Ectodermal cell (in vitro differentiated cells): ENCODE measurements at regions not wholly inside any gene's neighbourhood (a gene's known extent, or its start where the extent isn't known, plus 50 kb on each side); places are given as distances from the start of the nearest gene placed in this dataset.

Experiments
- H3K27ac ChIP-seq: 2 replicates; pipeline ENCODE4 v1.7.0; 2013; ENCODE audit warnings: mild to moderate bottlenecking, low read depth, low read length; ENCODE audit not compliant: insufficient read depth, poor library complexity, severe bottlenecking
- H3K27me3 ChIP-seq: 2 replicates; pipeline ENCODE4 v1.7.0; 2013; ENCODE audit warnings: mild to moderate bottlenecking, low read length; ENCODE audit not compliant: insufficient read depth, control insufficient read depth, poor library complexity, severe bottlenecking
- H3K36me3 ChIP-seq: one replicate; pipeline ENCODE4 v1.7.0; 2013; ENCODE audit warnings: low read length; ENCODE audit not compliant: control insufficient read depth, insufficient read depth
- H3K4me1 ChIP-seq: one replicate; pipeline ENCODE4 v1.7.0; 2013; ENCODE audit warnings: low read length; ENCODE audit not compliant: control insufficient read depth, insufficient read depth
- H3K4me3 ChIP-seq: 2 replicates; pipeline ENCODE4 v1.7.0; 2013; ENCODE audit warnings: low read depth, low read length, control low read depth; ENCODE audit not compliant: insufficient read depth
- H3K9me3 ChIP-seq: 2 replicates; pipeline ENCODE4 v1.7.0; 2013; ENCODE audit warnings: mild to moderate bottlenecking, low read length, moderate library complexity; ENCODE audit not compliant: control insufficient read depth
- WGBS, 2 experiments: methylation state at CpG; one replicate each; pipeline ENCODE4 v1.1.7; 2013; ENCODE audit warnings: missing lambda C conversion rate in 2 of 2; 5-methylcytosine and 5-hydroxymethylcytosine counted together

GRCh38 chr2:74756356-74756890 lies 77.5 kb upstream of the HK2 start:
- H3K27me3 ChIP-seq = no peaks in the 10 kb centered on the region
- no peaks in the 10 kb centered on the region for H3K4me1 ChIP-seq
- no peak overlapping the region for H3K27ac ChIP-seq
- no peaks in the 10 kb centered on the region for H3K36me3 ChIP-seq
- no peaks in the 10 kb centered on the region for H3K9me3 ChIP-seq
- no peak overlapping the region for H3K4me3 ChIP-seq

GRCh38 chr2:74759986-74760385 lies 73.9 kb upstream of the HK2 start:
- Histone ChIP-seq H3K27me3 (no peaks in the 10 kb centered on the region), H3K36me3 (no peaks in the 10 kb centered on the region), H3K9me3 (no peaks in the 10 kb centered on the region), H3K4me3 (no peak overlapping the region), H3K27ac (no peak overlapping the region), H3K4me1 (peaks cover 13% of the 10 kb centered on the region)

GRCh38 chr2:74760875-74761630 lies 72.9 kb upstream of the HK2 start:
- H3K27ac ChIP-seq = no peak overlapping the region
- H3K4me1 ChIP-seq = peaks cover 13% of the 10 kb centered on the region
- 92 to 94% methylated on average over 6 of the region's 6 CpGs for WGBS, 2 experiments
- H3K27me3 ChIP-seq = no peaks in the 10 kb centered on the region
- no peak overlapping the region for H3K4me3 ChIP-seq
- H3K36me3 ChIP-seq = no peaks in the 10 kb centered on the region
- no peaks in the 10 kb centered on the region for H3K9me3 ChIP-seq

GRCh38 chr2:74762789-74763188 lies 71.1 kb upstream of the HK2 start:
- Histone ChIP-seq H3K4me3 (no peak overlapping the region), H3K27ac (no peak overlapping the region), H3K4me1 (peaks cover 13% of the 10 kb centered on the region), H3K36me3 (no peaks in the 10 kb centered on the region), H3K9me3 (no peaks in the 10 kb centered on the region), H3K27me3 (no peaks in the 10 kb centered on the region)
- 94 to 95% methylated on average over 3 of the region's 3 CpGs for WGBS, 2 experiments

- no peaks in the 10 kb centered on the region for H3K27me3 ChIP-seq
- no peaks in the 10 kb centered on the region for H3K36me3 ChIP-seq
- H3K4me1 ChIP-seq = peaks cover 13% of the 10 kb centered on the region
- H3K27ac ChIP-seq = no peak overlapping the region
- no peaks in the 10 kb centered on the region for H3K9me3 ChIP-seq
- no peak overlapping the region for H3K4me3 ChIP-seq
These were observed 69.9 kb upstream of the HK2 start for GRCh38 chr2:74763962-74764428.

- H3K27ac ChIP-seq = no peak overlapping the region
- H3K27me3 ChIP-seq = no peaks in the 10 kb centered on the region
- H3K9me3 ChIP-seq = no peaks in the 10 kb centered on the region
- no peak overlapping the region for H3K4me3 ChIP-seq
- no peaks in the 10 kb centered on the region for H3K36me3 ChIP-seq
- 70 to 82% methylated on average over 5 of the region's 5 CpGs for WGBS, 2 experiments
- peaks cover 13% of the 10 kb centered on the region for H3K4me1 ChIP-seq
These were observed 69.3 kb upstream of the HK2 start for GRCh38 chr2:74764429-74765272.

- no peaks in the 10 kb centered on the region for H3K27me3 ChIP-seq
- H3K27ac ChIP-seq = no peak overlapping the region
- H3K4me3 ChIP-seq = no peak overlapping the region
- 93 to 97% methylated on average over 2 of the region's 3 CpGs for WGBS, 2 experiments
- peaks cover 13% of the 10 kb centered on the region for H3K4me1 ChIP-seq
- no peaks in the 10 kb centered on the region for H3K9me3 ChIP-seq
- H3K36me3 ChIP-seq = no peaks in the 10 kb centered on the region
These were observed 67.1 kb upstream of the HK2 start for GRCh38 chr2:74766780-74767179.

- H3K27ac ChIP-seq = no peak overlapping the region
- 92 to 97% methylated on average over 2 of the region's 2 CpGs for whole genome bisulfite sequencing, 2 experiments
- no peaks in the 10 kb centered on the region for H3K9me3 ChIP-seq
- H3K27me3 ChIP-seq = no peaks in the 10 kb centered on the region
- no peak overlapping the region for H3K4me3 ChIP-seq
- H3K4me1 ChIP-seq = peaks cover 13% of the 10 kb centered on the region
- no peaks in the 10 kb centered on the region for H3K36me3 ChIP-seq
These were observed 66.3 kb upstream of the HK2 start for GRCh38 chr2:74767618-74768017.

- 92 to 95% methylated on average over 4 of the region's 4 CpGs for WGBS, 2 experiments
- no peak overlapping the region for H3K27ac ChIP-seq
- H3K36me3 ChIP-seq = no peaks in the 10 kb centered on the region
- no peak overlapping the region for H3K4me3 ChIP-seq
- no peaks in the 10 kb centered on the region for H3K9me3 ChIP-seq
- H3K4me1 ChIP-seq = peaks cover 13% of the 10 kb centered on the region
- no peaks in the 10 kb centered on the region for H3K27me3 ChIP-seq
These were observed 65.5 kb upstream of the HK2 start for GRCh38 chr2:74768401-74768914.

- Histone ChIP-seq H3K4me1 (no peaks in the 10 kb centered on the region), H3K27ac (no peak overlapping the region), H3K36me3 (no peaks in the 10 kb centered on the region)
These were observed 61.9 kb upstream of the HK2 start for GRCh38 chr2:74772046-74772445.

More at GRCh38 chr2:74772046-74772445, 61.9 kb upstream of the HK2 start:
- Histone ChIP-seq H3K9me3 (no peaks in the 10 kb centered on the region), H3K27me3 (no peaks in the 10 kb centered on the region), H3K4me3 (no peak overlapping the region)
